DND-41 (cell line): ENCODE measurements at regions not wholly inside any gene's neighbourhood (a gene's known extent, or its start where the extent isn't known, plus 50 kb on each side); places are given as distances from the start of the nearest gene placed in this dataset.

Source experiments
- ATAC-seq: fragments of 200-7000 bp; cut with Tn5 transposase; 3 replicates; pipeline ENCODE4 v1.9.1; 2021; ENCODE audit warnings: low read depth; ENCODE audit not compliant: insufficient read depth
- DNase-seq: peaks from one replicate; pipeline ENCODE4 v3.0.0-alpha.2; 2020
- H2AFZ ChIP-seq: 2 replicates; pipeline ENCODE4 v1.6.0; 2012; ENCODE audit warnings: low read depth, low read length
- H3K27ac ChIP-seq: 2 replicates; pipeline ENCODE4 v1.5.1; 2012; ENCODE audit warnings: low read length, inconsistent platforms
- H3K27me3 ChIP-seq: fragments of 200-600 bp; sonication (generic); 2 replicates; pipeline ENCODE4 v1.6.0; 2012; ENCODE audit warnings: low read length, mild to moderate bottlenecking, inconsistent platforms; ENCODE audit not compliant: insufficient read depth, poor library complexity
- H3K36me3 ChIP-seq: 2 replicates; pipeline ENCODE4 v1.5.1; 2012; ENCODE audit warnings: low read length, inconsistent platforms; ENCODE audit not compliant: insufficient read depth
- H3K4me1 ChIP-seq: 2 replicates; pipeline ENCODE4 v1.5.1; 2012; ENCODE audit warnings: mild to moderate bottlenecking, low read length; ENCODE audit not compliant: insufficient read depth
- H3K4me2 ChIP-seq: 2 replicates; pipeline ENCODE4 v1.6.0; 2012; ENCODE audit warnings: mild to moderate bottlenecking, moderate library complexity, low read length, inconsistent platforms; ENCODE audit not compliant: insufficient read depth
- H3K4me3 ChIP-seq, 2 experiments: fragments of 200-600 bp in 1 of 2; shearing (Covaris generic) in 1 of 2; 2 replicates each; pipeline ENCODE4 v1.5.1; 2012 to 2016; ENCODE audit warnings: inconsistent platforms in 2 of 2, low read length in 2 of 2, mild to moderate bottlenecking in 2 of 2, low read depth in 1 of 2, moderate library complexity in 1 of 2
- H3K79me2 ChIP-seq: 2 replicates; pipeline ENCODE4 v1.6.0; 2012; ENCODE audit warnings: low read length, inconsistent platforms; ENCODE audit not compliant: insufficient read depth
- H3K9ac ChIP-seq: 2 replicates; pipeline ENCODE4 v1.6.0; 2012; ENCODE audit warnings: low read depth, mild to moderate bottlenecking, inconsistent platforms, low read length, moderate library complexity
- H3K9me3 ChIP-seq: 2 replicates; pipeline ENCODE4 v1.5.1; 2012; ENCODE audit warnings: low read length, moderate library complexity, mild to moderate bottlenecking, inconsistent platforms; ENCODE audit not compliant: insufficient read depth, severe bottlenecking
- H4K20me1 ChIP-seq: 2 replicates; pipeline ENCODE4 v1.6.0; 2012; ENCODE audit warnings: low read length; ENCODE audit not compliant: insufficient read depth
- CTCF ChIP-seq: IDR thresholded peaks from 2 replicates; pipeline ENCODE4 v1.5.1; 2012; ENCODE audit warnings: borderline replicate concordance, low read length, moderate library complexity, mild to moderate bottlenecking; ENCODE audit not compliant: poor library complexity, severe bottlenecking; ENCODE audit errors: extremely low read depth
- EZH2 ChIP-seq: IDR thresholded peaks from 3 replicates; pipeline ENCODE4 v1.6.1; 2012; ENCODE audit warnings: borderline replicate concordance, low read depth, mild to moderate bottlenecking, moderate library complexity, low read length, inconsistent platforms; ENCODE audit not compliant: severe bottlenecking

GRCh38 chr16:7216719-7217118, 115.9 kb upstream of the RBFOX1 start:
- Histone ChIP-seq H3K9me3 (no peaks in the 10 kb centered on the region), H3K27ac (no peak overlapping the region), H3K27me3 (no peaks in the 10 kb centered on the region), H3K4me1 (no peaks in the 10 kb centered on the region), H2AFZ (no peak overlapping the region), H3K9ac (no peak overlapping the region), H3K4me2 (no peak overlapping the region), H4K20me1 (no peaks in the 10 kb centered on the region), H3K36me3 (no peaks in the 10 kb centered on the region), H3K4me3 (no peak overlapping the region), H3K79me2 (no peaks in the 10 kb centered on the region)
- TF ChIP-seq EZH2 (no peak), CTCF (no peak)
- DNase-seq = no peak
- ATAC-seq = no peak

GRCh38 chr16:7211781-7212180, 120.9 kb upstream of the RBFOX1 start:
- DNase-seq (no peak), ATAC-seq (no peak)
- Histone ChIP-seq H2AFZ (no peak overlapping the region), H3K9ac (no peak overlapping the region), H3K4me3 (no peak overlapping the region), H3K9me3 (no peaks in the 10 kb centered on the region), H3K27ac (no peak overlapping the region), H3K79me2 (no peaks in the 10 kb centered on the region), H3K4me2 (no peak overlapping the region), H3K27me3 (no peaks in the 10 kb centered on the region), H3K36me3 (no peaks in the 10 kb centered on the region), H3K4me1 (no peaks in the 10 kb centered on the region), H4K20me1 (no peaks in the 10 kb centered on the region)
- no peak for TF ChIP-seq CTCF
- TF ChIP-seq EZH2 = no peak

GRCh38 chr16:7209598-7209997, 123.0 kb upstream of the RBFOX1 start:
- Histone ChIP-seq H2AFZ (no peak overlapping the region), H3K79me2 (no peaks in the 10 kb centered on the region), H3K4me2 (no peak overlapping the region), H3K9ac (no peak overlapping the region), H3K36me3 (no peaks in the 10 kb centered on the region), H3K9me3 (no peaks in the 10 kb centered on the region), H3K27me3 (no peaks in the 10 kb centered on the region), H3K4me3 (no peak overlapping the region), H3K4me1 (no peaks in the 10 kb centered on the region), H4K20me1 (no peaks in the 10 kb centered on the region), H3K27ac (no peak overlapping the region)
- no peak for TF ChIP-seq CTCF
- DNase-seq (no peak), ATAC-seq (no peak)

- Histone ChIP-seq H3K79me2 (no peaks in the 10 kb centered on the region), H3K27me3 (no peaks in the 10 kb centered on the region), H3K4me1 (no peaks in the 10 kb centered on the region), H3K36me3 (no peaks in the 10 kb centered on the region), H3K9me3 (no peaks in the 10 kb centered on the region), H4K20me1 (no peaks in the 10 kb centered on the region), H2AFZ (no peak overlapping the region), H3K4me3 (no peak overlapping the region), H3K9ac (no peak overlapping the region), H3K4me2 (no peak overlapping the region), H3K27ac (no peak overlapping the region)
- DNase-seq = no peak
- ATAC-seq = no peak
- TF ChIP-seq CTCF (no peak), EZH2 (no peak)
Measured at GRCh38 chr16:7206469-7206868, 126.2 kb upstream of the RBFOX1 start.
